ENCODE measurements at regions not wholly inside any gene's neighbourhood (a gene's known extent, or its start where the extent isn't known, plus 50 kb on each side); places are given as distances from the start of the nearest gene placed in this dataset.

DNA sequence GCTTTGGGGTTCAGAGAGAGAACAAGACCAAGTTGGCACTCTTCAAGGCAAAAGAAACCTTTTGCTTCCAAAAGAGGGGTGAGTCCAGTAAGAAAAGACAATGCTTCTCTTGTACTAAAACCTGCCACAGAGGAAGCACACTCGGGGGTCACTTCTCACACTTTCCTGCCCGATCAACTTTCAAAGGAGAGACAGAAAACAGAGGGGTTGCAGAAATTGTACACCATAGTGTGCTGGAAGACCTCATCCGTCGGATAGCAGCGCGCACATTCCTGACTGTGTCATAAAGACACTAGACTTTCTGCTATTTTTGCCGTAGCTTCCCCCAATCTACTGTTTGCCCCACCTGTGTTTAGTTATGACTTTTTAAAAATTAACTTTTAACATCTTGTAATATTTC, 66.9 kb downstream of the OR2K2 start:
- 55 to 64% methylated on average over 7 of the region's 7 CpGs for WGBS, 2 donors
- H3K4me3 ChIP-seq (ENCODE audit: low read depth, poor library complexity, severe bottlenecking): no peak overlapping the region
- DNase-seq (ENCODE audit: low spot score in 2 of 2): no peak
- intact Hi-C loops (cut with DNase I; ENCODE audit: low total_unique reads): no loop called here
- TF ChIP-seq, protein P1, sequence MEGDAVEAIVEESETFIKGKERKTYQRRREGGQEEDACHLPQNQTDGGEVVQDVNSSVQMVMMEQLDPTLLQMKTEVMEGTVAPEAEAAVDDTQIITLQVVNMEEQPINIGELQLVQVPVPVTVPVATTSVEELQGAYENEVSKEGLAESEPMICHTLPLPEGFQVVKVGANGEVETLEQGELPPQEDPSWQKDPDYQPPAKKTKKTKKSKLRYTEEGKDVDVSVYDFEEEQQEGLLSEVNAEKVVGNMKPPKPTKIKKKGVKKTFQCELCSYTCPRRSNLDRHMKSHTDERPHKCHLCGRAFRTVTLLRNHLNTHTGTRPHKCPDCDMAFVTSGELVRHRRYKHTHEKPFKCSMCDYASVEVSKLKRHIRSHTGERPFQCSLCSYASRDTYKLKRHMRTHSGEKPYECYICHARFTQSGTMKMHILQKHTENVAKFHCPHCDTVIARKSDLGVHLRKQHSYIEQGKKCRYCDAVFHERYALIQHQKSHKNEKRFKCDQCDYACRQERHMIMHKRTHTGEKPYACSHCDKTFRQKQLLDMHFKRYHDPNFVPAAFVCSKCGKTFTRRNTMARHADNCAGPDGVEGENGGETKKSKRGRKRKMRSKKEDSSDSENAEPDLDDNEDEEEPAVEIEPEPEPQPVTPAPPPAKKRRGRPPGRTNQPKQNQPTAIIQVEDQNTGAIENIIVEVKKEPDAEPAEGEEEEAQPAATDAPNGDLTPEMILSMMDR (IDR thresholded peaks at IDR 0.05): no peak
- no peak for TF ChIP-seq POLR2A (IDR thresholded peaks at IDR 0.05)

DNA sequence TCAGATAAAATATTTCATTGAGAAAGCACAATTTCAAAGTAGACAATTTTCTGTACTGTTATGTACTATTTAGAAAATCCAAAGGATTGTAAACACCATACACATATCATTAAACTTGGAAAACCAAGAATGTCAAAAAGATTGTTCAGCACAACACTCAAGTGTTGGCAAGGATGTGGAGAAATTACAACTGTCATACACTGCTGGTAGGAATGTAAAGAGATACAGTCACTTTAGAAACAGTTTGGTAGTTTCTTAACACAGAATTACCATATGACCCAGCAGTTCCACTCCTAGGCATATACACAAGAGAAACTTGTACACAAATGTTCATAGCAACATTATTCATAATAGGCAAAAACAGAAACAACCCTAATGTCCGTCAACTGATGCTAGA, 71.2 kb downstream of the OR2K2 start:
- DNase-seq (ENCODE audit: low spot score in 2 of 2): no peak
- WGBS, 2 donors: 91% methylated on average over 1 of the region's 1 CpG
- no peak overlapping the region for H3K4me3 ChIP-seq (ENCODE audit: low read depth, poor library complexity, severe bottlenecking)
- intact Hi-C loops (cut with DNase I; ENCODE audit: low total_unique reads): no loop called here
- TF ChIP-seq POLR2A (IDR thresholded peaks at IDR 0.05): no peak
- TF ChIP-seq, protein P1 (IDR thresholded peaks at IDR 0.05): no peak

DNA sequence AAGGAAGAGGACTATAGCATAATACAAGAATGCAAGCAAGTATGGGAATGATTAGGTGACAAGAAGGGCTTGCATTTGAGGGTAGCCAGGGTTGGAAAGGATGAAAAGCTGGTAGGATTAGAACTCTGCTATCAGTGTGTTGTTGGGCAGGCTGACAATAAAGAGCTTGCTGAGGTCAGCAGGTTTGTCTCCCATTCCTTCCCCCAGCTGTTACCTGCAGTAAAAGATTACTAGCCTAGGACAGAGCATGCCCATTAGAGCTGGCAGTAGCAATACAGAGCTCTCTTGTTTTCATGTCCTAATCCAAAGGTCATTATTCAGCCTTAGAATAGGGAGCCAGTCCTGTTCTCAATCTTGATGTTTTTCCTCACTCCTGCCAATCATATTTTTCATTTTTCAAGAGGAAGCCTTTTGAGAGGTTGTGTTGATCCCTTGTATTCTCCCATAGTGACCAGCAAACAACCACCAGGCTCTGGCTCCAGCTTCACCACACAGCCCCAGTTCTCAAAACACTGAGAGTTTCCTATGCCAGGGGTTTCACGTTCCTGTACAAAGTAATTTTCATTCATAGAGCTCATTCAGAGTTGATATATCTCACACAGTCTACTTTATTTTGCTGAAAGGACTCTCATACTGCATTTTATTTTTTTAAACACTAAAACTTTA, 71.7 kb downstream of the OR2K2 start:
- intact Hi-C loops (cut with DNase I; ENCODE audit: low total_unique reads): no loop called here
- 56 to 84% methylated on average over 1 of the region's 1 CpG for WGBS, 2 donors
- H3K4me3 ChIP-seq (ENCODE audit: low read depth, poor library complexity, severe bottlenecking): no peak overlapping the region
- no peak for TF ChIP-seq POLR2A (IDR thresholded peaks at IDR 0.05)
- TF ChIP-seq, protein P1 (IDR thresholded peaks at IDR 0.05): no peak
- DNase-seq (ENCODE audit: low spot score in 2 of 2): no peak

DNA sequence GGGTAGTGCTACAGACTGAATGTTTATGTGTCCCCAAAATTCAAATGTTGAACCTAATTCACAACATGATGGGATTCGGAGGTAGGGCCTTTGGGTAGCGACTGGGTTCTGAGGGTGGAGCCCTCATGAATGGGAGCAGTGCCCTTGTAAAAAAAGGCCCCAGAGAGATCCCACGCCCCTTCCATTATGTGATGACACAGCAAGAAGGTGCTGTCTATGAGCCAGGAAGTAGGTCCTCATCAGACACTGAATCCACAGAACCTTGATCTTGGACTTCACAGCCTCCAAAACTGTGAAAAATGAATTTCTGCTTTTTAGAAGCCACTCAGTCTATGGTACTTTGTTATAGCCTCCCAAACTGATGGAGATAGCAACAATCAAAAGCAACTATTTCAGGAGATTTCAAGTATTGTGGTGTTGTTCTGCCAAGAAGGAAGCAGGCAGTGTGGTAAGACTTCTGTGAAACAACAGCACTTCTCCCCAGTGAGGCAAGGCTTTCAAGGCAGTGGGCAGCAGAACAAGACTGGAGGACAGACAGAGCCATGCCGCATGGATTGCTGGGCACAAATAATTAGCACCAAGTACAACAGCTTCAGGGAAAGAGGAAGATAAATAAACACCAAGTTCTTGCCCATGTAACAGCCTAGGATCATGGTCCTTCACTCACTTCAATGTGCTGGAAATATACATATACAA, 76.1 kb downstream of the OR2K2 start:
- no peak overlapping the region for H3K4me3 ChIP-seq (ENCODE audit: low read depth, poor library complexity, severe bottlenecking)
- WGBS, 2 donors: 77 to 90% methylated on average over 4 of the region's 4 CpGs
- TF ChIP-seq, protein P1 (IDR thresholded peaks at IDR 0.05): no peak
- TF ChIP-seq POLR2A (IDR thresholded peaks at IDR 0.05): no peak
- intact Hi-C loops (cut with DNase I; ENCODE audit: low total_unique reads): no loop called here
- DNase-seq (ENCODE audit: low spot score in 2 of 2): no peak

DNA sequence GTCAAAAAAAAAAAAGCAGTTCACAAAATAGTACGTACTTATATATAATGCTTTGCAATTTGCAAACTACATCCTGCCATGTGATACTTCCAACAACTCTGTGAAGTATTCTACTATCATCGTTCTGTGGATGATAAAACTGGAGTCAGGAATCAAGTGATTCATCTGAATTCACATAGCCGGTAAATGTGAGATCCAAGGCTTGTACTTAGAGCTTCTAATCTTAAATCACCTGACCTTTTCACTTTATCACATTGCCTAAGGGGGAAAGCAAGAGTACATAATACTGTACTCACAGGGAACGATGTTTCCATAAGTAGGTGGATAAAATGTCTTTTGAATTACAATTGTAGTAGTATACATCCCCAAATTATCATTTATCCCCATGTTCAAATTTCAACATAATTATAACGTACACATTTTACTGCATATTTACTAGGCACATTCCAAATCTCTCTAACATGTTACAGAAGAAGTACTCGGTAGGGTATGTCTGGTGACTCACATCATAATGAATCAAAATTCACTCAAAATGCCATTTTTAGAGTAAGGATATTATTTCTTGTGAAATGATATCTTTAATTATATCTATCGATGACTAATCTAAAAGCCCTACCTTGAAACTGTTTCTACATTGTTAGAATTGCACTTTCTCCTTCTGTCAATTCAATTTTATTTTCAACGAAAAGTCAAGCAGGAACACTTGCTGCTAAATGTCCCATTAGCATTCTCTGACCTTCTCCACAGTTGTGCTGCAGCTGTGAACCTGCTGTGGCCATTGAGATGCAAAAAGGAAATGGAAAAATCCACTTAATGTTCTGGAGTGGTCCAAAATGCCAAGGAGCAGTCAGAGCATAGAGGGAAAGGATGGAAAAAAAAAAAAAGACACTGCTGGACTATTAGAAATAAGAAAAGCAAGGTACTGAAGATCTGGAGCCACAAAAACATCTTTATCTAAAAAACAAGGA, 78.9 kb downstream of the OR2K2 start:
- 66 to 67% methylated on average over 8 of the region's 8 CpGs for WGBS, 2 donors
- intact Hi-C loops (cut with DNase I; ENCODE audit: low total_unique reads): no loop called here
- DNase-seq (ENCODE audit: low spot score in 2 of 2): no peak
- TF ChIP-seq, protein P1 (IDR thresholded peaks at IDR 0.05): no peak
- no peak for TF ChIP-seq POLR2A (IDR thresholded peaks at IDR 0.05)
- H3K4me3 ChIP-seq (ENCODE audit: low read depth, poor library complexity, severe bottlenecking): no peak overlapping the region
